ENCODE measurements at regions not wholly inside any gene's neighbourhood (a gene's known extent, or its start where the extent isn't known, plus 50 kb on each side); places are given as distances from the start of the nearest gene placed in this dataset.

- Histone ChIP-seq H3K36me3 (no peaks in the 10 kb centered on the region), H3K9me3 (no peaks in the 10 kb centered on the region), H3K27me3 (peaks cover 0 to 6% of the 10 kb centered on the region in 2 donors), H3K4me1 (no peaks in the 10 kb centered on the region), H3K27ac (no peak overlapping the region), H3K4me3 (no peak overlapping the region)
- DNase-seq = no peak
- TF ChIP-seq CTCF (IDR thresholded peaks at IDR 0.05) = no peak
- TF ChIP-seq POLR2A (IDR thresholded peaks at IDR 0.05) = no peak
Measured at GRCh38 chr22:27615408-27615807, 186.1 kb downstream of the MN1 start.

GRCh38 chr22:27616033-27616432 lies 185.5 kb downstream of the MN1 start:
- Histone ChIP-seq H3K4me3 (no peak overlapping the region), H3K27ac (no peak overlapping the region), H3K36me3 (no peaks in the 10 kb centered on the region), H3K27me3 (peaks cover 0 to 6% of the 10 kb centered on the region in 2 donors), H3K9me3 (no peaks in the 10 kb centered on the region), H3K4me1 (no peaks in the 10 kb centered on the region)
- TF ChIP-seq POLR2A (IDR thresholded peaks at IDR 0.05) (no peak), CTCF (IDR thresholded peaks at IDR 0.05) (no peak)
- DNase-seq = no peak

GRCh38 chr22:27617214-27617881 lies 184.2 kb downstream of the MN1 start:
- DNase-seq = no peak
- Histone ChIP-seq H3K36me3 (no peaks in the 10 kb centered on the region), H3K4me1 (no peaks in the 10 kb centered on the region), H3K9me3 (no peaks in the 10 kb centered on the region), H3K27ac (no peak overlapping the region), H3K27me3 (peaks cover 0 to 6% of the 10 kb centered on the region in 2 donors), H3K4me3 (no peak overlapping the region)
- TF ChIP-seq POLR2A (IDR thresholded peaks at IDR 0.05) (no peak), CTCF (IDR thresholded peaks at IDR 0.05) (no peak)

- TF ChIP-seq POLR2A (IDR thresholded peaks at IDR 0.05) (no peak), CTCF (IDR thresholded peaks at IDR 0.05) (no peak)
Measured at GRCh38 chr22:27620367-27621154, 181.0 kb downstream of the MN1 start.

GRCh38 chr22:27621486-27622070 lies 180.0 kb downstream of the MN1 start:
- TF ChIP-seq POLR2A (IDR thresholded peaks at IDR 0.05) (no peak), CTCF (IDR thresholded peaks at IDR 0.05) (no peak)
- H3K36me3 ChIP-seq = no peaks in the 10 kb centered on the region
- no peak overlapping the region for H3K27ac ChIP-seq
- H3K4me1 ChIP-seq = no peaks in the 10 kb centered on the region
- no peaks in the 10 kb centered on the region for H3K9me3 ChIP-seq
- no peak overlapping the region for H3K4me3 ChIP-seq
- DNase-seq = peak in 1 of 3 donors; percentile 40
- H3K27me3 ChIP-seq = no peaks in the 10 kb centered on the region

More at GRCh38 chr22:27620367-27621154, 181.0 kb downstream of the MN1 start:
- Histone ChIP-seq H3K27me3 (no peaks in the 10 kb centered on the region), H3K9me3 (no peaks in the 10 kb centered on the region), H3K4me3 (no peak overlapping the region), H3K36me3 (no peaks in the 10 kb centered on the region), H3K27ac (no peak overlapping the region), H3K4me1 (no peaks in the 10 kb centered on the region)
- DNase-seq = no peak

Data from Peyer's patch (tissue), 4 donors.